Calu3 (cell line): ENCODE measurements at regions not wholly inside any gene's neighbourhood (a gene's known extent, or its start where the extent isn't known, plus 50 kb on each side); places are given as distances from the start of the nearest gene placed in this dataset.

Experiments
- BruUV-seq: library from RNA; stranded (reverse); fragments of 400-500 nt; replicated peaks from 2 replicates; lab custom pipeline; 2021; lab: Mats Ljungman, UMichigan
- CTCF ChIA-PET: fragments of 300-600 bp; sonication (Branson Sonifier 250); formaldehyde crosslinking; loops from one replicate; lab custom pipeline; 2022; ENCODE audit warnings: antibody characterized with exemption; lab: Charles Lee
- DNase-seq: peaks from one replicate; pipeline ENCODE4 v3.0.0; 2022
- H3K27ac Mint-ChIP-seq: one replicate; pipeline ENCODE4 v1.8.0; 2022; ENCODE audit warnings: mixed read lengths; ENCODE audit not compliant: unreplicated experiment
- H3K27me3 Mint-ChIP-seq: one replicate; pipeline ENCODE4 v1.8.0; 2022; ENCODE audit warnings: mixed read lengths; ENCODE audit not compliant: unreplicated experiment
- H3K36me3 Mint-ChIP-seq: one replicate; pipeline ENCODE4 v1.8.0; 2022; ENCODE audit warnings: mild to moderate bottlenecking, moderate library complexity, mixed read lengths; ENCODE audit not compliant: insufficient read depth, unreplicated experiment
- H3K4me1 Mint-ChIP-seq: one replicate; pipeline ENCODE4 v1.8.0; 2022; ENCODE audit warnings: mild to moderate bottlenecking, low read depth, mixed read lengths; ENCODE audit not compliant: unreplicated experiment
- H3K4me3 Mint-ChIP-seq: one replicate; pipeline ENCODE4 v1.8.0; 2022; ENCODE audit warnings: mild to moderate bottlenecking, low read depth, moderate library complexity, mixed read lengths; ENCODE audit not compliant: unreplicated experiment
- H3K9me3 Mint-ChIP-seq: one replicate; pipeline ENCODE4 v1.8.0; 2022; ENCODE audit warnings: low read depth, mixed read lengths; ENCODE audit not compliant: unreplicated experiment
- intact Hi-C: fragments of 100-400 bp; cut with micrococcal nuclease; formaldehyde crosslinking; loops from one replicate; pipeline ENCODE4 v1.10.0; 2022; ENCODE audit not compliant: unreplicated experiment
- TF ChIP-seq, protein P1 (sequence below): fragments of 200-600 bp; IDR thresholded peaks from one replicate; pipeline ENCODE4 v1.8.0; 2022; ENCODE audit warnings: antibody characterized with exemption; ENCODE audit not compliant: unreplicated experiment

DNA sequence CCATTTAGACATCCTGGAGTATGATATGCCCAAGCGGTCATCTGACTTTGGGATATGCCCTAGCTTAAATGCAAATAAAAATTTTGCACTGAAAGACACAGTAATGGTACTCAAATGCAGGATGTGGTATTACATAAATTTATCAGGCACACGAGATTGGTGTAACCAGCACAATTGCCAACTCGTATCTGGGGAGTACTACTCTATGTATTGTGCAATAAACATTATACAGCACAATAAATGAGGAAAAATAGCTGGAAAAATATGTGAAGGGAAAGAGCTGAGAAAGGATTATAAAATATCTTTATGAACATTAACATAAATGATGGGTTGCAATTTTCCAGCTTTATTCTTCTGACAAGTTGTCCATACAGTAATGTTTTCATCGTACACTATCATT is 505.5 kb upstream of the TENM3 start:
- Mint-ChIP-seq H3K36me3 (no peaks in the 10 kb centered on the region), H3K4me3 (no peak overlapping the region), H3K27ac (no peak overlapping the region), H3K27me3 (no peaks in the 10 kb centered on the region), H3K9me3 (no peaks in the 10 kb centered on the region), H3K4me1 (no peaks in the 10 kb centered on the region)
- no TSS peak for BruUV-seq
- intact Hi-C loops, result no loop called here
- TF ChIP-seq, protein P1, sequence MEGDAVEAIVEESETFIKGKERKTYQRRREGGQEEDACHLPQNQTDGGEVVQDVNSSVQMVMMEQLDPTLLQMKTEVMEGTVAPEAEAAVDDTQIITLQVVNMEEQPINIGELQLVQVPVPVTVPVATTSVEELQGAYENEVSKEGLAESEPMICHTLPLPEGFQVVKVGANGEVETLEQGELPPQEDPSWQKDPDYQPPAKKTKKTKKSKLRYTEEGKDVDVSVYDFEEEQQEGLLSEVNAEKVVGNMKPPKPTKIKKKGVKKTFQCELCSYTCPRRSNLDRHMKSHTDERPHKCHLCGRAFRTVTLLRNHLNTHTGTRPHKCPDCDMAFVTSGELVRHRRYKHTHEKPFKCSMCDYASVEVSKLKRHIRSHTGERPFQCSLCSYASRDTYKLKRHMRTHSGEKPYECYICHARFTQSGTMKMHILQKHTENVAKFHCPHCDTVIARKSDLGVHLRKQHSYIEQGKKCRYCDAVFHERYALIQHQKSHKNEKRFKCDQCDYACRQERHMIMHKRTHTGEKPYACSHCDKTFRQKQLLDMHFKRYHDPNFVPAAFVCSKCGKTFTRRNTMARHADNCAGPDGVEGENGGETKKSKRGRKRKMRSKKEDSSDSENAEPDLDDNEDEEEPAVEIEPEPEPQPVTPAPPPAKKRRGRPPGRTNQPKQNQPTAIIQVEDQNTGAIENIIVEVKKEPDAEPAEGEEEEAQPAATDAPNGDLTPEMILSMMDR, result no peak
- CTCF ChIA-PET, result no interaction called here
- DNase-seq, result no peak

GRCh38 chr4:181739031-181739430 is 504.2 kb upstream of the TENM3 start:
- H3K27ac Mint-ChIP-seq, result no peak overlapping the region
- no peaks in the 10 kb centered on the region for H3K36me3 Mint-ChIP-seq
- intact Hi-C loops, result no loop called here
- no peak for DNase-seq
- BruUV-seq, result no TSS peak
- no peaks in the 10 kb centered on the region for H3K9me3 Mint-ChIP-seq
- no peak overlapping the region for H3K4me3 Mint-ChIP-seq
- CTCF ChIA-PET, result no interaction called here
- no peaks in the 10 kb centered on the region for H3K4me1 Mint-ChIP-seq
- H3K27me3 Mint-ChIP-seq, result no peaks in the 10 kb centered on the region
- TF ChIP-seq, protein P1, result no peak

DNA sequence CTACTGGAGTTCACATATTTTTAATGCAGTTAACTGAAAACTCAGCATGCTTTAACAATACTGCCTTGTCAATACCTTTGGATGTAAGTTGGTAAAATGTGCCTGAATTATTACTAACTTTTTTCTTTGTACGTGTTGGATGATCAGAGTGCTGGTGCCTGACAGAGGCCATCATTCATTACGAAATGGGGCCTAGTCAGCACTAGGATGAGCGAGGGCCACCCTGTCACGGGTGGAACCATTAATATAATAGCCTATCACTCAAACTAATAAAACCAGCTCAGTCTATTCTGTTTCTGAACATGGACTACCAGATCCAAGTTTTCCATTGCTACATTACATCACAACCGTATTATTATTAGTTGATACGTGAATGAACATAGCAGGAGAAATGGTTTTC is 501.7 kb upstream of the TENM3 start:
- Mint-ChIP-seq H3K27ac (no peak overlapping the region), H3K4me1 (no peaks in the 10 kb centered on the region), H3K4me3 (no peak overlapping the region), H3K9me3 (no peaks in the 10 kb centered on the region), H3K36me3 (no peaks in the 10 kb centered on the region), H3K27me3 (no peaks in the 10 kb centered on the region)
- TF ChIP-seq, protein P1, result no peak
- no TSS peak for BruUV-seq
- no peak for DNase-seq
- intact Hi-C loops, result no loop called here
- CTCF ChIA-PET, result no interaction called here

DNA sequence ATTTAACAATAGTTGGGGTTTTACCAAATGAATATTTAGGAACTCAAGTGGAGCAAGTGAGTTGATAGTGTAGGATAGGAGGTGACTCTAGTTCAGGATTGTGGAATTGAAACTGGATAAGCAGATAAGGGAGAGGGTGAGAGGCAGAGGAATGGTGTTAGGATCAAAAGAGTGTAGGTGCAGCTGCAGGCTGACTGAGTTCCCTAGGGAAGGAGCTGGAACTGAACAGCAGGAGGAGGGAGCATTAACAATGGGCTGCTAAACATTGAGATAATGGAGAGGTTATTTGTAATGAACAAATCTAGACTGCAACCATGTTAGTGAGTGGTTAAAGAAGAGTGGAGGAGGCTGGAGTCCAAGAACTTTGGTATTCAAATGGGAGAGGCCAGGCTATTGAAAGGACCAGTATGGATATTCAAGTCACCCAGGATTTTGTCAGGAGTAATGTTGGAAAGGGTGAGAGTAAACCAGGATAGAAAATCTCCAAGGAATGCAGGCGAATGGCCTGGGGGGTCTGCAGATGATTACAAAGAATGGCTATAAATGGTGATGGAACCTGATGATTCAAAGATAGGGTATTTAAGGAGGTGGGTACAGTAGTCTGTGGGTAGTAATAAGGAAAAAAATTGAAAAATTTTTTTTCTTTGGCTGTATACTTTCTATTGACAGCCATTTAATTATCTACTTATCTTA is 497.1 kb upstream of the TENM3 start:
- no peak overlapping the region for H3K27ac Mint-ChIP-seq
- no peak overlapping the region for H3K4me3 Mint-ChIP-seq
- CTCF ChIA-PET, result no interaction called here
- no TSS peak for BruUV-seq
- intact Hi-C loops, result no loop called here
- no peaks in the 10 kb centered on the region for H3K9me3 Mint-ChIP-seq
- no peaks in the 10 kb centered on the region for H3K36me3 Mint-ChIP-seq
- no peaks in the 10 kb centered on the region for H3K4me1 Mint-ChIP-seq
- no peak for DNase-seq
- TF ChIP-seq, protein P1, result no peak
- H3K27me3 Mint-ChIP-seq, result no peaks in the 10 kb centered on the region
